Limb (tissue), 2 donors: ENCODE measurements at regions not wholly inside any gene's neighbourhood (a gene's known extent, or its start where the extent isn't known, plus 50 kb on each side); places are given as distances from the start of the nearest gene placed in this dataset.

Source experiments
- DNase-seq, 2 donors: peaks; one replicate each; pipeline ENCODE4 v3.0.0-alpha.2; 2016; ENCODE audit errors: extremely low spot score in 2 of 2

- DNase-seq, result no peak
These were observed 73.1 kb upstream of the KCNA4 start for GRCh38 chr11:30089921-30090320.

GRCh38 chr11:30091246-30091645, 74.4 kb upstream of the KCNA4 start:
- DNase-seq, result no peak

- no peak for DNase-seq
These were observed 74.9 kb upstream of the KCNA4 start for GRCh38 chr11:30091737-30092136.

- DNase-seq, result no peak
These were observed 75.7 kb upstream of the KCNA4 start for GRCh38 chr11:30092518-30092917.

- no peak for DNase-seq
These were observed 83.7 kb upstream of the KCNA4 start for GRCh38 chr11:30100495-30100894.

GRCh38 chr11:30106222-30107181, 89.7 kb upstream of the KCNA4 start:
- no peak for DNase-seq

GRCh38 chr11:30107899-30108298, 91.1 kb upstream of the KCNA4 start:
- no peak for DNase-seq

- DNase-seq, result no peak
These were observed 92.9 kb upstream of the KCNA4 start for GRCh38 chr11:30109774-30110173.

GRCh38 chr11:30110691-30111090, 93.9 kb upstream of the KCNA4 start:
- DNase-seq, result no peak

- no peak for DNase-seq
These were observed 95.0 kb upstream of the KCNA4 start for GRCh38 chr11:30111786-30112185.

- no peak for DNase-seq
These were observed 96.6 kb upstream of the KCNA4 start for GRCh38 chr11:30113326-30113898.

GRCh38 chr11:30116512-30116911, 99.7 kb upstream of the KCNA4 start:
- DNase-seq, result no peak

GRCh38 chr11:30120045-30120589, 103.3 kb upstream of the KCNA4 start:
- no peak for DNase-seq

GRCh38 chr11:30125456-30125855, 105.4 kb upstream of the FSHB start:
- DNase-seq, result no peak

- DNase-seq, result peak in 1 of 2 donors; percentile 64
These were observed 102.4 kb upstream of the FSHB start for GRCh38 chr11:30128269-30128932.

- DNase-seq, result no peak
These were observed 99.3 kb upstream of the FSHB start for GRCh38 chr11:30131535-30131934.

- no peak for DNase-seq
These were observed 97.5 kb upstream of the FSHB start for GRCh38 chr11:30133281-30133680.

- no peak for DNase-seq
These were observed 87.6 kb upstream of the FSHB start for GRCh38 chr11:30143098-30143705.

- no peak for DNase-seq
These were observed 83.5 kb upstream of the FSHB start for GRCh38 chr11:30147293-30147692.

- no peak for DNase-seq
These were observed 80.8 kb upstream of the FSHB start for GRCh38 chr11:30149998-30150397.

- no peak for DNase-seq
These were observed 80.4 kb upstream of the FSHB start for GRCh38 chr11:30150425-30150824.

- DNase-seq, result no peak
These were observed 77.8 kb upstream of the FSHB start for GRCh38 chr11:30153008-30153407.
